ENCODE measurements at regions not wholly inside any gene's neighbourhood (a gene's known extent, or its start where the extent isn't known, plus 50 kb on each side); places are given as distances from the start of the nearest gene placed in this dataset.
"Not testable (repeated sequence)": the region's sequence is repeated elsewhere in the genome, so short reads cannot be mapped to it uniquely, and the experiment has no call there.

DNA sequence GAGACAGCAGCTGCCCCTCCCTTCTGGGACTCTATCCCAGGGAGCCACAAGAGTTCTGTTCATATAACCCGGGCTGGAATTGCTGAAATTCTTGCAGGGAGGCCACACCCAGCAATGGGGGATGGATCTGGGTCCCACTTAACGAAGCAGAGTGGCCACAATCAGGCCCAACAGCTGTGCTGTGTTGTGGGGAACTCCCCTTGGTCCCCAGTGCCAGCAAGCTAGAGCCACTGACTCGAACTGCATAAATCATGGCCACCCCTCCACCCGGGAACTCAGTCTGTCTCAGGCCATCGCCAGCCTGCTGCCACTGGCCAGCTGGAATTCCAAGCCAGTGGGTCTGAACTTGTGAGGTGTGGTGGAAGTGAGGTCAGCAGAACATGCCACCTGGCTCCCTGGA, 111.1 kb downstream of the KLF8 start:
- H3K4me1 ChIP-seq (ENCODE audit: control insufficient read depth, extremely low read depth, insufficient read depth, low read length) = no peaks in the 10 kb centered on the region
- H3K36me3 ChIP-seq (ENCODE audit: control insufficient read depth in 2 of 2, extremely low read depth in 1 of 2, insufficient read depth in 2 of 2, low read length in 2 of 2) = no peaks in the 10 kb centered on the region
- no peak overlapping the region for H3K4me3 ChIP-seq (ENCODE audit: control insufficient read depth in 2 of 3, extremely low read depth in 1 of 3, insufficient read depth in 2 of 3, low read depth in 1 of 3, low read length in 3 of 3)
- H2AFZ ChIP-seq (ENCODE audit: control insufficient read depth, low read length) = no peak overlapping the region
- H4K20me1 ChIP-seq (ENCODE audit: control insufficient read depth, extremely low read depth, insufficient read depth, low read length) = no peaks in the 10 kb centered on the region
- TF ChIP-seq, protein P1, sequence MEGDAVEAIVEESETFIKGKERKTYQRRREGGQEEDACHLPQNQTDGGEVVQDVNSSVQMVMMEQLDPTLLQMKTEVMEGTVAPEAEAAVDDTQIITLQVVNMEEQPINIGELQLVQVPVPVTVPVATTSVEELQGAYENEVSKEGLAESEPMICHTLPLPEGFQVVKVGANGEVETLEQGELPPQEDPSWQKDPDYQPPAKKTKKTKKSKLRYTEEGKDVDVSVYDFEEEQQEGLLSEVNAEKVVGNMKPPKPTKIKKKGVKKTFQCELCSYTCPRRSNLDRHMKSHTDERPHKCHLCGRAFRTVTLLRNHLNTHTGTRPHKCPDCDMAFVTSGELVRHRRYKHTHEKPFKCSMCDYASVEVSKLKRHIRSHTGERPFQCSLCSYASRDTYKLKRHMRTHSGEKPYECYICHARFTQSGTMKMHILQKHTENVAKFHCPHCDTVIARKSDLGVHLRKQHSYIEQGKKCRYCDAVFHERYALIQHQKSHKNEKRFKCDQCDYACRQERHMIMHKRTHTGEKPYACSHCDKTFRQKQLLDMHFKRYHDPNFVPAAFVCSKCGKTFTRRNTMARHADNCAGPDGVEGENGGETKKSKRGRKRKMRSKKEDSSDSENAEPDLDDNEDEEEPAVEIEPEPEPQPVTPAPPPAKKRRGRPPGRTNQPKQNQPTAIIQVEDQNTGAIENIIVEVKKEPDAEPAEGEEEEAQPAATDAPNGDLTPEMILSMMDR (optimal IDR thresholded peaks at IDR 0.05 in 1 of 3, IDR thresholded peaks at IDR 0.05 in 1 of 3, conservative IDR thresholded peaks at IDR 0.05 in 1 of 3; ENCODE audit: extremely low read depth in 1 of 3, insufficient read depth in 2 of 3, low read length in 3 of 3) = no peak
- TF ChIP-seq EZH2 (IDR thresholded peaks at IDR 0.05; ENCODE audit: low read length) = no peak
- DNase-seq (ENCODE audit: low read depth, low spot score) (no peak), FAIRE-seq (no peak)
- H3K4me2 ChIP-seq (ENCODE audit: control insufficient read depth, extremely low read depth, insufficient read depth, low read depth, low read length) = no peak overlapping the region
- dilution Hi-C loops (cut with MboI; ENCODE audit: extremely low pct_ligation_motif_present, low sequenced_read_pairs) = no loop called here
- H3K9ac ChIP-seq (ENCODE audit: control insufficient read depth, extremely low read depth, insufficient read depth, low read length) = no peak overlapping the region
- H3K9me1 ChIP-seq (ENCODE audit: control insufficient read depth, extremely low read depth, insufficient read depth, low read length) = no peaks in the 10 kb centered on the region
- no peak overlapping the region for H3K27ac ChIP-seq (ENCODE audit: control insufficient read depth, insufficient read depth, low read length)
- H3K79me2 ChIP-seq (ENCODE audit: control insufficient read depth, insufficient read depth, low read length) = no peaks in the 10 kb centered on the region
- no peaks in the 10 kb centered on the region for H3K27me3 ChIP-seq (ENCODE audit: control insufficient read depth, extremely low read depth, insufficient read depth, low read length)
- H3K9me3 ChIP-seq (ENCODE audit: control insufficient read depth, low read depth, low read length) = peaks cover 4% of the 10 kb centered on the region

- FAIRE-seq (no peak), DNase-seq (ENCODE audit: low read depth, low spot score) (no peak)
- Histone ChIP-seq H3K36me3 (ENCODE audit: control insufficient read depth in 2 of 2, extremely low read depth in 1 of 2, insufficient read depth in 2 of 2, low read length in 2 of 2) (no peaks in the 10 kb centered on the region), H3K4me3 (ENCODE audit: control insufficient read depth in 2 of 3, extremely low read depth in 1 of 3, insufficient read depth in 2 of 3, low read depth in 1 of 3, low read length in 3 of 3) (no peak overlapping the region), H3K4me2 (ENCODE audit: control insufficient read depth, extremely low read depth, insufficient read depth, low read depth, low read length) (no peak overlapping the region), H4K20me1 (ENCODE audit: control insufficient read depth, extremely low read depth, insufficient read depth, low read length) (no peaks in the 10 kb centered on the region), H3K9me1 (ENCODE audit: control insufficient read depth, extremely low read depth, insufficient read depth, low read length) (no peaks in the 10 kb centered on the region), H3K27ac (ENCODE audit: control insufficient read depth, insufficient read depth, low read length) (no peak overlapping the region), H3K27me3 (ENCODE audit: control insufficient read depth, extremely low read depth, insufficient read depth, low read length) (no peaks in the 10 kb centered on the region), H3K79me2 (ENCODE audit: control insufficient read depth, insufficient read depth, low read length) (no peaks in the 10 kb centered on the region), H3K9me3 (ENCODE audit: control insufficient read depth, low read depth, low read length) (peaks cover 4% of the 10 kb centered on the region), H2AFZ (ENCODE audit: control insufficient read depth, low read length) (no peak overlapping the region), H3K9ac (ENCODE audit: control insufficient read depth, extremely low read depth, insufficient read depth, low read length) (no peak overlapping the region), H3K4me1 (ENCODE audit: control insufficient read depth, extremely low read depth, insufficient read depth, low read length) (no peaks in the 10 kb centered on the region)
- dilution Hi-C loops (cut with MboI; ENCODE audit: extremely low pct_ligation_motif_present, low sequenced_read_pairs) = no loop called here
- no peak for TF ChIP-seq EZH2 (IDR thresholded peaks at IDR 0.05; ENCODE audit: low read length)
- TF ChIP-seq, protein P1 (optimal IDR thresholded peaks at IDR 0.05 in 1 of 3, IDR thresholded peaks at IDR 0.05 in 1 of 3, conservative IDR thresholded peaks at IDR 0.05 in 1 of 3; ENCODE audit: extremely low read depth in 1 of 3, insufficient read depth in 2 of 3, low read length in 3 of 3) = no peak
These were observed 111.5 kb downstream of the KLF8 start for GRCh38 chrX:56343664-56344063.

- H3K9ac ChIP-seq (ENCODE audit: control insufficient read depth, extremely low read depth, insufficient read depth, low read length); H3K4me2 ChIP-seq (ENCODE audit: control insufficient read depth, extremely low read depth, insufficient read depth, low read depth, low read length); H3K27me3 ChIP-seq (ENCODE audit: control insufficient read depth, extremely low read depth, insufficient read depth, low read length); H3K4me3 ChIP-seq (ENCODE audit: control insufficient read depth in 2 of 3, extremely low read depth in 1 of 3, insufficient read depth in 2 of 3, low read depth in 1 of 3, low read length in 3 of 3); H4K20me1 ChIP-seq (ENCODE audit: control insufficient read depth, extremely low read depth, insufficient read depth, low read length); H2AFZ ChIP-seq (ENCODE audit: control insufficient read depth, low read length); FAIRE-seq; H3K79me2 ChIP-seq (ENCODE audit: control insufficient read depth, insufficient read depth, low read length); H3K36me3 ChIP-seq (ENCODE audit: control insufficient read depth in 2 of 2, extremely low read depth in 1 of 2, insufficient read depth in 2 of 2, low read length in 2 of 2); H3K9me1 ChIP-seq (ENCODE audit: control insufficient read depth, extremely low read depth, insufficient read depth, low read length); DNase-seq (ENCODE audit: low read depth, low spot score); H3K9me3 ChIP-seq (ENCODE audit: control insufficient read depth, low read depth, low read length); dilution Hi-C loops (cut with MboI; ENCODE audit: extremely low pct_ligation_motif_present, low sequenced_read_pairs); H3K4me1 ChIP-seq (ENCODE audit: control insufficient read depth, extremely low read depth, insufficient read depth, low read length); H3K27ac ChIP-seq (ENCODE audit: control insufficient read depth, insufficient read depth, low read length): not testable (repeated sequence)
These were observed 126.0 kb downstream of the KLF8 start for GRCh38 chrX:56358145-56358544.

- H3K4me1 ChIP-seq (ENCODE audit: control insufficient read depth, extremely low read depth, insufficient read depth, low read length); H3K36me3 ChIP-seq (ENCODE audit: control insufficient read depth in 2 of 2, extremely low read depth in 1 of 2, insufficient read depth in 2 of 2, low read length in 2 of 2); H3K4me3 ChIP-seq (ENCODE audit: control insufficient read depth in 2 of 3, extremely low read depth in 1 of 3, insufficient read depth in 2 of 3, low read depth in 1 of 3, low read length in 3 of 3); H3K4me2 ChIP-seq (ENCODE audit: control insufficient read depth, extremely low read depth, insufficient read depth, low read depth, low read length); H3K79me2 ChIP-seq (ENCODE audit: control insufficient read depth, insufficient read depth, low read length); H3K9me1 ChIP-seq (ENCODE audit: control insufficient read depth, extremely low read depth, insufficient read depth, low read length); H2AFZ ChIP-seq (ENCODE audit: control insufficient read depth, low read length); H3K9me3 ChIP-seq (ENCODE audit: control insufficient read depth, low read depth, low read length); H3K27me3 ChIP-seq (ENCODE audit: control insufficient read depth, extremely low read depth, insufficient read depth, low read length); H4K20me1 ChIP-seq (ENCODE audit: control insufficient read depth, extremely low read depth, insufficient read depth, low read length); H3K9ac ChIP-seq (ENCODE audit: control insufficient read depth, extremely low read depth, insufficient read depth, low read length); dilution Hi-C loops (cut with MboI; ENCODE audit: extremely low pct_ligation_motif_present, low sequenced_read_pairs); FAIRE-seq; H3K27ac ChIP-seq (ENCODE audit: control insufficient read depth, insufficient read depth, low read length); DNase-seq (ENCODE audit: low read depth, low spot score): not testable (repeated sequence)
These were observed 133.0 kb downstream of the KLF8 start for GRCh38 chrX:56365171-56365570.

All from keratinocyte (primary cell).